ENCODE measurements at regions not wholly inside any gene's neighbourhood (a gene's known extent, or its start where the extent isn't known, plus 50 kb on each side); places are given as distances from the start of the nearest gene placed in this dataset.

GRCh38 chr17:71024969-71025368, 855.6 kb downstream of the KCNJ2 start:
- no peaks in the 10 kb centered on the region for H3K79me2 ChIP-seq (ENCODE audit: control insufficient read depth, insufficient read depth, low read length)
- H2AFZ ChIP-seq (ENCODE audit: low read depth, low read length): no peak overlapping the region
- no peak for DNase-seq (ENCODE audit: low read depth, low spot score)
- no peak overlapping the region for H3K4me2 ChIP-seq (ENCODE audit: insufficient read depth, low read length)
- TF ChIP-seq, protein P1, sequence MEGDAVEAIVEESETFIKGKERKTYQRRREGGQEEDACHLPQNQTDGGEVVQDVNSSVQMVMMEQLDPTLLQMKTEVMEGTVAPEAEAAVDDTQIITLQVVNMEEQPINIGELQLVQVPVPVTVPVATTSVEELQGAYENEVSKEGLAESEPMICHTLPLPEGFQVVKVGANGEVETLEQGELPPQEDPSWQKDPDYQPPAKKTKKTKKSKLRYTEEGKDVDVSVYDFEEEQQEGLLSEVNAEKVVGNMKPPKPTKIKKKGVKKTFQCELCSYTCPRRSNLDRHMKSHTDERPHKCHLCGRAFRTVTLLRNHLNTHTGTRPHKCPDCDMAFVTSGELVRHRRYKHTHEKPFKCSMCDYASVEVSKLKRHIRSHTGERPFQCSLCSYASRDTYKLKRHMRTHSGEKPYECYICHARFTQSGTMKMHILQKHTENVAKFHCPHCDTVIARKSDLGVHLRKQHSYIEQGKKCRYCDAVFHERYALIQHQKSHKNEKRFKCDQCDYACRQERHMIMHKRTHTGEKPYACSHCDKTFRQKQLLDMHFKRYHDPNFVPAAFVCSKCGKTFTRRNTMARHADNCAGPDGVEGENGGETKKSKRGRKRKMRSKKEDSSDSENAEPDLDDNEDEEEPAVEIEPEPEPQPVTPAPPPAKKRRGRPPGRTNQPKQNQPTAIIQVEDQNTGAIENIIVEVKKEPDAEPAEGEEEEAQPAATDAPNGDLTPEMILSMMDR (IDR thresholded peaks at IDR 0.05; ENCODE audit: extremely low read depth in 1 of 2, insufficient read depth in 1 of 2, low read depth in 1 of 2, low read length in 2 of 2): no peak
- no peak for TF ChIP-seq JUN (IDR thresholded peaks at IDR 0.05; ENCODE audit: borderline replicate concordance, insufficient read depth, insufficient read length, low read depth)
- TF ChIP-seq POLR2AphosphoS5 (IDR thresholded peaks at IDR 0.05; ENCODE audit: insufficient read depth, low read depth, low read length): no peak
- TF ChIP-seq, protein P2, sequence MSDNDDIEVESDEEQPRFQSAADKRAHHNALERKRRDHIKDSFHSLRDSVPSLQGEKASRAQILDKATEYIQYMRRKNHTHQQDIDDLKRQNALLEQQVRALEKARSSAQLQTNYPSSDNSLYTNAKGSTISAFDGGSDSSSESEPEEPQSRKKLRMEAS (IDR thresholded peaks at IDR 0.05; ENCODE audit: insufficient read depth, insufficient read length): no peak
- ChIA-PET POLR2A (no interaction called here), CTCF (no interaction called here)
- no peaks in the 10 kb centered on the region for H3K36me3 ChIP-seq (ENCODE audit: control insufficient read depth in 2 of 2, extremely low read depth in 1 of 2, insufficient read depth in 2 of 2, low read length in 2 of 2)
- no peak overlapping the region for H3K27ac ChIP-seq (ENCODE audit: insufficient read depth, low read depth, low read length)
- H3K4me1 ChIP-seq (ENCODE audit: control insufficient read depth, extremely low read depth, insufficient read depth, low read length): no peaks in the 10 kb centered on the region
- H3K9ac ChIP-seq (replicated peaks; ENCODE audit: extremely low read depth, insufficient read depth, low read length): no peak overlapping the region
- H3K27me3 ChIP-seq (ENCODE audit: control insufficient read depth in 2 of 2, insufficient read depth in 2 of 2, low read length in 2 of 2): no peaks in the 10 kb centered on the region
- BruUV-seq (replicated peaks): no TSS peak
- H3K9me1 ChIP-seq (replicated peaks; ENCODE audit: control insufficient read depth, extremely low read depth, insufficient read depth, low read length): no peaks in the 10 kb centered on the region
- H4K20me1 ChIP-seq (replicated peaks; ENCODE audit: control insufficient read depth, extremely low read depth, insufficient read depth, low read length): no peaks in the 10 kb centered on the region
- peaks cover 4% of the 10 kb centered on the region for H3K9me3 ChIP-seq (replicated peaks; ENCODE audit: control insufficient read depth, insufficient read depth, low read length)
- intact Hi-C loops (cut with micrococcal nuclease) (no loop called here), dilution Hi-C loops (cut with MboI; ENCODE audit: extremely low pct_ligation_motif_present, low sequenced_read_pairs) (no loop called here)
- H3K4me3 ChIP-seq (replicated peaks in 1 of 3; ENCODE audit: insufficient read depth in 1 of 3, low read depth in 1 of 3, low read length in 3 of 3): no peak overlapping the region
- no peak for FAIRE-seq

GRCh38 chr17:71029246-71029645, 859.9 kb downstream of the KCNJ2 start:
- CTCF ChIA-PET: no interaction called here

More at GRCh38 chr17:71029246-71029645, 859.9 kb downstream of the KCNJ2 start:
- DNase-seq (ENCODE audit: low read depth, low spot score) (no peak), FAIRE-seq (no peak)
- Histone ChIP-seq H3K9me1 (replicated peaks; ENCODE audit: control insufficient read depth, extremely low read depth, insufficient read depth, low read length) (no peaks in the 10 kb centered on the region), H3K9ac (replicated peaks; ENCODE audit: extremely low read depth, insufficient read depth, low read length) (no peak overlapping the region), H3K36me3 (ENCODE audit: control insufficient read depth in 2 of 2, extremely low read depth in 1 of 2, insufficient read depth in 2 of 2, low read length in 2 of 2) (no peaks in the 10 kb centered on the region), H3K4me3 (replicated peaks in 1 of 3; ENCODE audit: insufficient read depth in 1 of 3, low read depth in 1 of 3, low read length in 3 of 3) (no peak overlapping the region), H3K4me1 (ENCODE audit: control insufficient read depth, extremely low read depth, insufficient read depth, low read length) (no peaks in the 10 kb centered on the region), H3K4me2 (ENCODE audit: insufficient read depth, low read length) (no peak overlapping the region), H3K27ac (ENCODE audit: insufficient read depth, low read depth, low read length) (no peak overlapping the region), H2AFZ (ENCODE audit: low read depth, low read length) (no peak overlapping the region), H3K9me3 (replicated peaks; ENCODE audit: control insufficient read depth, insufficient read depth, low read length) (peaks cover 2% of the 10 kb centered on the region), H3K79me2 (ENCODE audit: control insufficient read depth, insufficient read depth, low read length) (no peaks in the 10 kb centered on the region), H3K27me3 (ENCODE audit: control insufficient read depth in 2 of 2, insufficient read depth in 2 of 2, low read length in 2 of 2) (no peaks in the 10 kb centered on the region), H4K20me1 (replicated peaks; ENCODE audit: control insufficient read depth, extremely low read depth, insufficient read depth, low read length) (no peaks in the 10 kb centered on the region)
- TF ChIP-seq, protein P2 (IDR thresholded peaks at IDR 0.05; ENCODE audit: insufficient read depth, insufficient read length): no peak
- TF ChIP-seq MYC (IDR thresholded peaks at IDR 0.05; ENCODE audit: low read depth, low read length) (no peak), JUN (IDR thresholded peaks at IDR 0.05; ENCODE audit: borderline replicate concordance, insufficient read depth, insufficient read length, low read depth) (no peak), EZH2 (IDR thresholded peaks at IDR 0.05; ENCODE audit: borderline replicate concordance, low read depth, low read length, severe bottlenecking) (no peak), POLR2A (IDR thresholded peaks at IDR 0.05; ENCODE audit: low read depth, low read length) (no peak), POLR2AphosphoS5 (IDR thresholded peaks at IDR 0.05; ENCODE audit: insufficient read depth, low read depth, low read length) (no peak)
- TF ChIP-seq, protein P1 (IDR thresholded peaks at IDR 0.05; ENCODE audit: extremely low read depth in 1 of 2, insufficient read depth in 1 of 2, low read depth in 1 of 2, low read length in 2 of 2): no peak
- POLR2A ChIA-PET: no interaction called here
- dilution Hi-C loops (cut with MboI; ENCODE audit: extremely low pct_ligation_motif_present, low sequenced_read_pairs): no loop called here
- BruUV-seq (replicated peaks): no TSS peak
- intact Hi-C loops (cut with micrococcal nuclease): no loop called here

All from endothelial cell of umbilical vein (primary cell).